ENCODE measurements at regions not wholly inside any gene's neighbourhood (a gene's known extent, or its start where the extent isn't known, plus 50 kb on each side); places are given as distances from the start of the nearest gene placed in this dataset.
A peak's percentile ranks its signal among the peaks of the same experiment; 100 is the strongest.
"Not testable (repeated sequence)": the region's sequence is repeated elsewhere in the genome, so short reads cannot be mapped to it uniquely, and the experiment has no call there.

GRCh38 chr16:60271025-60271771 is 1537.1 kb upstream of the GOT2 start:
- no peak for DNase-seq

GRCh38 chr16:60261425-60261824 is 1527.3 kb upstream of the GOT2 start:
- no peak for DNase-seq

GRCh38 chr16:60259956-60260355 is 1525.8 kb upstream of the GOT2 start:
- DNase-seq = no peak

- DNase-seq = no peak
Measured at GRCh38 chr16:60246086-60246485, 1512.0 kb upstream of the GOT2 start.

DNA sequence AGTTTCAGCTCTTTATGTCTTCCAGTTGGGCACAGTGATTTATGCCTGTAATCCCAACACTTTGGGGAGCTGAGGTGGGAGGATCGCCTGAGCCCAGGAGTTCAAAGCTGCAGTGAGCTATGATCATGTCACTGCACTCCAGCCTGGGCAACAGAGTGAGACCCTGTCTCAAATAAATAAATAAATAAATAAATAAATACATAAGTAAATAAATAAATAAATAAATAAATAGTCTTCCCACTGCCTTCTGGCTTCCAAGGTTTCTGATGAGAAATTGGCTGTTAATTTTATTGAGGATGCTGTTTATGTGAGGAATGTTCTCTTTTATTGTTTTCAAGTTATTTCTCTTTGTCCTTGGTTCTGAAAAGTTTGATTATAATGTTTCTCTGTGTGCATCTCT is 1507.6 kb upstream of the GOT2 start:
- no peak for DNase-seq

GRCh38 chr16:60230666-60231065 is 1496.5 kb upstream of the GOT2 start:
- no peak for DNase-seq

- DNase-seq = no peak
Measured at GRCh38 chr16:60225541-60225940, 1491.4 kb upstream of the GOT2 start.

- no peak for DNase-seq
Measured at GRCh38 chr16:60217787-60218186, 1483.7 kb upstream of the GOT2 start.

GRCh38 chr16:60214311-60214710 is 1480.2 kb upstream of the GOT2 start:
- DNase-seq = no peak

DNA sequence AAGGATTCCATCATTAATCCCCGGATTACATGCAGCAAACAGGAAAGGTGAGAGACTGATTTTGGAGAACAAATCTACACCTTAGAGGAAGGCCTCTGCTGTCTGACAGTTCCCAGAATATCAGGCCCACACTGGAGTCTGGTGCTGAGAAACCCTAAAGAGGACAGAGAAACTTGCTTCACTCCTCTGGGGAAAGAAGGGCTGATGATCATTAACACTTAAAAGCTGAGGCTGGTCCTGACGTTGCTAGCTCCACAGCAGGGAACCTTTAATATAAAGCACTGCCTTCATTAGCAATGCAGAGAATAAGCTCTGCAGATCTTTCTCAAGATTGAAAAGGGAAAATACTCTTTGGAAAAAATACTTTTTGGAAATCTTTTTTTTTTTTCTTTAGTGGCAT is 1472.4 kb upstream of the GOT2 start:
- no peak for DNase-seq

- DNase-seq = no peak
Measured at GRCh38 chr16:60204181-60204580, 1470.1 kb upstream of the GOT2 start.

DNA sequence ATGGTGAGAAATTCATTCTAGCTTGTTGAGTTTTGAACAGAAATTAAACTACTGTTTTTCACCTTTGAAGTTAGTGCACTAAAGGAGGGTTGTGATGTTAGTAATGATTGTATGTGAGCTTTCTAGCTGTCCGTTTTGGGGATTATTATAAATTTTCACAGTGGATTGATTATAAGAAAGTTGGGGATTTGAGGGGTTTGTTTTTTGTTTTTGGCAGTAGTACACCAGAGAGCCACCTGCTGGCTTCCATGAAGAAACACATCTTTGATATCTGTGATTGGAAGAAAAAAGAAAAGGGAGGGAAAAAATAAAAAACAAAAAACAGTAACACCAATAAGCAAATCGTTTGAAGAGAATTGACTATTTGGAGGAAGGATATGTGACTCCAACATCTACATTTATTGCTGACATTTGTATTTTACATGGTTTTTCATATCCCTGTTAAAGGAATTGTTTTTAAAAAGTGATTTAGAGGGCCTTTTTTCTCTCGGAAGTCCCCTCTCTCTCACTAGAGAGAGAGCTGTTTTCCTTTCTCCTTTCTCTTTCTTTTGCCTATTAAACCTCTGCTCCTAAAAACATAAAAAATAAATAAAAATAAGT is 1469.5 kb upstream of the GOT2 start:
- peak; percentile 2 for DNase-seq

DNA sequence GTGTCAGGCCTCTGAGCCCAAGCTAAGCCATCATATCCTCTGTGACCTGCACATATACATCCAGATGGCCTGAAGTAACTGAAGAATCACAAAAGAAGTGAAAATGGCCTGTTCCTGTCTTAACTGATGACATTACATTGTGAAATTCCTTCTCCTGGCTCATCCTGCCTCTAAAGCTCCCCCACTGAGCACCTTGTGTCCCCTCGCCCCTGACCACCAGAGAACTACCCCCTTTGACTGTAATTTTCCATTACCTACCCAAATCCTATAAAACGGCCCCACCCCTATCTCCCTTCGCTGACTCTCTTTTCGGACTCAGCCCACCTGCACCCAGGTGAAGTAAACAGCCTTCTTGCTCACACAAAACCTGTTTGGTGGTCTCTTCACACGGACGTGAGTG is 1466.6 kb upstream of the GOT2 start:
- not testable (repeated sequence) for DNase-seq

DNA sequence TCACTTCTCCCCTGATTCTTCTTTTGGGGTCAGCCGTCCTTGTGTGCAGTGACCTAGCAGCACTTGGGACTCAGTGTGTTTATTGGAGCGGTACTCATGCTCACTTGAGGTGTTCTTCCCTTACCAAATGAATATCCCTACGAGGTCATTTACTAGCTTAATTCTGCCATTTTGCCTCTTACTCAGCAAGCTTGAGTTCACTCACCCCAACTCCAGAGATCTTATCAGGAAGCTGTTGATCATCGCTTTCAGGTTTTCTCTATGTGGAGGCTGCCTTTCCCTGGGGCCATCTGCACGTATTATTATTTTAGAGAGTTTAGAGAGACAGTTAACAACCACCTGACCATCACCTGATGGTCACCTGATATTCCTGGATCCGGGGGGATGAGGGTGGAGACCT is 1466.0 kb upstream of the GOT2 start:
- DNase-seq = no peak

GRCh38 chr16:60199150-60199549 is 1465.0 kb upstream of the GOT2 start:
- DNase-seq = no peak

- no peak for DNase-seq
Measured at GRCh38 chr16:60181536-60181935, 1447.4 kb upstream of the GOT2 start.

GRCh38 chr16:60180609-60181008 is 1446.5 kb upstream of the GOT2 start:
- DNase-seq = no peak

DNA sequence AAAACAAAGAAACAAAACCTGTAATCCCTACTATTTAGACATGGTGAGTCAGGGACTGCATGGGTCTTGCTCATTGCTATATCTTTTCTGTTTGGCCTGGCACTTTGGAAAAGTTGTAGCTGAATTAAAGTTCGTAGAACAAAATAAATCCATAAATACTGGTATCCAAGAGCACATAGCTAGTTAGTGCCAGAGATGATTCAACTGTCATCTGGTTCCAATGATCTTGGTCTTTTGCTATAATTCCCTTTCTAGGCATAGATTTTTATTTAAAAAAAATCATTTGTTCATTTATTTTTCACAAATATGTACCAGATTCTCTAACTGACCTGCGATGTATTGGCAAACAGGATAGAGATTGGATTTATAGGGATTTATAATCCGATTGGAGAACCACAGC is 1436.1 kb upstream of the GOT2 start:
- DNase-seq = no peak

DNA sequence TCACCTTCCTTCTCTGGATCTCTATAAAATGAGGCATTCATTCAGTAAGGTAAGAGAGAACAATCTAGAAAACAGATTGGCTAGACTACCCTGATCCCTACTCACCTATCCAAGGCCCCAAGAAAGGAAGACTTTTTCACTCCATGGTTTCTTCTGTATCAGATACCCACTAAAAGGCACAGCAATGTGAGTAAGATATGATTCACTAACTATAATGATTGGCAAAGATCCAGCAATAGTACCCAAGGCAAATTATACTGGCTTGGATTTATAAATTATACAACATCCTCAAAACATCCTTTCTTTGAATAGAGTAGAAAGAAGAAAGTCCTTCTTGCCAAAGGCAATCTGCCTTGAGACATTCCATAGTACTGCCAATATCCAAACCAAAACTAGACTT is 1432.0 kb upstream of the GOT2 start:
- no peak for DNase-seq

DNA sequence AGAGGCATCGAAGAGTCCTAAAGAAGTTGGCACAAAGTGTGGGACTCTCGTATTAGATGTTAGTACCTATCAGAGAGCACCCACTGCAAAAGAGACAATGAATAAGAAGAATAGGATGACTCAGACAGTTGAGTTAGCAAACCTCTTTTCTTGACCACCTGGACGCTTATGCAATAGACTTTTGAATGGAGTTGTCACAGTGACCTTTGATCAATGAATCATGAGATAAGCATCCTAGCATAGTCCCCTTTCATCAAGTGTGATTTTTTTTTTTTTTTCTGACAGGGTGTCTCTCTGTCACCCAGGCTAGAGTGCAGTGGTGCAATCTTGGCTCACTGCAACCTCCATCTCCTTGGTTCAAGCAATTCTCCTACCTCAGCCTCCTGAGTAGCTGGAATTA is 1417.9 kb upstream of the GOT2 start:
- no peak for DNase-seq

GRCh38 chr16:60150907-60151306 is 1416.8 kb upstream of the GOT2 start:
- no peak for DNase-seq

DNA sequence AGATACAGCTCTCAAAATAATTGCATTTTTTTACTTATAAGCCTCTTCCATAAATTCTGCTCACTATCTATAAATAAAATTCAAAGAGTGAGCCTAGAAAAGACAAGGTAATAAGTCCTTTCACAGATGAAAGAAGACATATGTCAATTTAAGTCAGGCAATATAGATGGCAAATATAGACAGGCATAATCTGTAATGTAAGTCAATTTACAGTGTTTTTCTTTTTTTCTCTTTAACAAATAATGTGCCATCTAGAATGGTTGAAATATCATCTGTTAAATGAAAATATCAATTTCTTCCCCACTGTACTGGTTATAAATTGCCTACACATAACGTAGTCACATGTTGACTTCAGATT is 1409.2 kb upstream of the GOT2 start:
- no peak for DNase-seq

DNA sequence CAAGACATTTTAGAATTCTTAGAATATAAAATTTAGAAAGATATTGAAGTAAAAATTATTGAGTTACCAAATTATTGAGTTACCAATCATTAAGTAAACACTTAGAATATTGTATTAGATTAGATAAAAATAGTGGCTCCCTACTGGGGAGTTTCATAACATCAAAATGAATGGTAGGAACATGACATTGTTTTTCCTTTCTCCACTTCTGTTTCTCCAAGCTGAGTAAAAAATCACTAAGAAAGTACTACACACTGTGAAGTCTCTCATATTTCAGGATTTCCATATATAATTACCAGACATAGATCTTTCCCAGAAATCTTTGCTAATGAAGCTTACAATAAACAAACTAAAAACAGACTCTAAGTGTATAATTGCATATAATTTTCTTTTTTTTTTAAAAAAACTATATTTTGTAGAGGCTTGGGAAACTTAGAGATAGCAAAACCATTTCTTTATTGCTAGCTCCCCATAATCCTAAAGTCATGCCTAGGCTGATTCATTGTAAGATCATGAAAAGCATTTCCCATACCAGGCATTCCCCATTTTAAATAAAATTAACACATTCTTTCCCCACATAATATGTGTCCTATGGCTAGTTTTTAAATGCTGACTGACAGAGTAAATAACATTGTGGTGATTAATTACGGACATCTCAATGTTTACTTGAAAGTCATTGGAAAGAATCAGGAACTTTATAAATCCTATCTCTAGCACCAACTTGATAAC is 1408.7 kb upstream of the GOT2 start:
- no peak for DNase-seq
